NCI-H2107 treated with DMSO at 0.1 percent for 48 hours (cell line): ENCODE measurements at regions not wholly inside any gene's neighbourhood (a gene's known extent, or its start where the extent isn't known, plus 50 kb on each side); places are given as distances from the start of the nearest gene placed in this dataset.
"Not testable (repeated sequence)": the region's sequence is repeated elsewhere in the genome, so short reads cannot be mapped to it uniquely, and the experiment has no call there.

Experiments
- DNase-seq: peaks from one replicate; lab custom pipeline; 2025; ENCODE audit not compliant: unreplicated experiment; lab: John Stamatoyannopoulos, UW

- DNase-seq = no peak
Observed at GRCh38 chr10:106089855-106090254, 1074.7 kb downstream of the SORCS1 start.

GRCh38 chr10:106086391-106086790 lies 1078.1 kb downstream of the SORCS1 start:
- no peak for DNase-seq

- DNase-seq = no peak
Observed at GRCh38 chr10:106083572-106083971, 1080.9 kb downstream of the SORCS1 start.

- DNase-seq = no peak
Observed at GRCh38 chr10:106082865-106083264, 1081.6 kb downstream of the SORCS1 start.

- DNase-seq = no peak
Observed at GRCh38 chr10:106078895-106079576, 1085.5 kb downstream of the SORCS1 start.

GRCh38 chr10:106076496-106076895 lies 1088.0 kb downstream of the SORCS1 start:
- no peak for DNase-seq

GRCh38 chr10:106053061-106053460 lies 1111.4 kb downstream of the SORCS1 start:
- no peak for DNase-seq

GRCh38 chr10:106044503-106044902 lies 1120.0 kb downstream of the SORCS1 start:
- no peak for DNase-seq

- DNase-seq = no peak
Observed at GRCh38 chr10:106043863-106044262, 1120.6 kb downstream of the SORCS1 start.

- DNase-seq = no peak
Observed at GRCh38 chr10:106038246-106038645, 1126.3 kb downstream of the SORCS1 start.

- no peak for DNase-seq
Observed at GRCh38 chr10:106033065-106033464, 1131.4 kb downstream of the SORCS1 start.

GRCh38 chr10:106032450-106033002 lies 1132.0 kb downstream of the SORCS1 start:
- DNase-seq = no peak

- DNase-seq = no peak
Observed at GRCh38 chr10:106027240-106027639, 1137.3 kb downstream of the SORCS1 start.

GRCh38 chr10:106025208-106025811 lies 1139.2 kb downstream of the SORCS1 start:
- DNase-seq = no peak

- no peak for DNase-seq
Observed at GRCh38 chr10:106023329-106023728, 1141.2 kb downstream of the SORCS1 start.

- not testable (repeated sequence) for DNase-seq
Observed at GRCh38 chr10:106019559-106019958, 1144.9 kb downstream of the SORCS1 start.

GRCh38 chr10:106015369-106016199 lies 1148.9 kb downstream of the SORCS1 start:
- not testable (repeated sequence) for DNase-seq

GRCh38 chr10:106011250-106011649 lies 1153.3 kb downstream of the SORCS1 start:
- no peak for DNase-seq

- no peak for DNase-seq
Observed at GRCh38 chr10:106000721-106001120, 1163.8 kb downstream of the SORCS1 start.

GRCh38 chr10:105993609-105994008 lies 1170.9 kb downstream of the SORCS1 start:
- DNase-seq = no peak

- no peak for DNase-seq
Observed at GRCh38 chr10:105992928-105993327, 1171.6 kb downstream of the SORCS1 start.

GRCh38 chr10:105990529-105990928 lies 1174.0 kb downstream of the SORCS1 start:
- DNase-seq = no peak
